HTR-8/SVneo (cell line): ENCODE measurements at regions not wholly inside any gene's neighbourhood (a gene's known extent, or its start where the extent isn't known, plus 50 kb on each side); places are given as distances from the start of the nearest gene placed in this dataset.

ENCODE experiments used
- DNase-seq: peaks from one replicate; pipeline ENCODE4 v3.0.0; 2011; ENCODE audit warnings: low spot score, mixed read lengths; ENCODE audit not compliant: insufficient read length
- FAIRE-seq: peaks from 2 replicates; lab custom pipeline; 2011; peaks lifted over from hg19 to GRCh38; lab: Jason Lieb, UNC

- DNase-seq, result peak; percentile 77
- peak; percentile 100 for FAIRE-seq
These were observed 85.1 kb downstream of the TMEM30B start for GRCh38 chr14:61196034-61196433.

DNA sequence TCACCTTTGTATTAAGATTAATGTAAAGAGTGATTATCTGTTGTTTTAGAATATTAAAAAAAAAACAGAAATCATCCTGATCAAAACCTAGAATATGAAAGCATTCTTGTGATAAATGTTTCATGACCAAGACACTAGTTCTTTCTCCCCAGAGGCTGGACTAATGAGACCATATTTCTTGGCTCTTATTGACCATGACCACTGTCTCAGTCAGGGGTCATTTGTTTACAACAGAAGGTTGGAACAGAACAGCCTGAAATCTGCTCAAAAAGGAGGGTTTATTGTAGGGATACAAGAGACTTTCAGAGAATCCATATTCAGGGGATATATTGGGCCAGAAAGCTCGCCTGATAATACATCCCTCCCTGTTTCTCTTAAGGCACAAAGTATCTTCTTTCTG, 87.7 kb downstream of the TMEM30B start:
- DNase-seq (no peak), FAIRE-seq (peak; percentile 94)

DNA sequence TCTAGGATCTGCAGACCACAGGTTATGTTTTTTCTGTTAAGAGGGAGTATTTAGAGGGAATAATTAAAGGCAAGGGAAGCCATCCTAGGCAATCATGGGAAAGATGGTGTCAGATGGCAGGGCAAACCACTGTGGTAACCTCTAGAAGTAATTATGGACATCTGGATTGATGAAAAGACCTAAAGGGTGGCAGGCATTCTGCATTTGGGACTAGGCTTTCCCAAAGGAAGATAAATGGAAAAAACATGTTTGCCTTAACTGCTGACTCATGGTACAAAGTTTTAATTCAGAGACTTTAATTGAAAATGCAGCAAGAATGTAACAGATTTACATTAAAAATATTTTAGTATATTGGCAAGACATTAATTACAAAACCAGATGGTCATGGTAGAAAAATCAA, 88.1 kb downstream of the TMEM30B start:
- no peak for DNase-seq
- FAIRE-seq, result no peak

DNA sequence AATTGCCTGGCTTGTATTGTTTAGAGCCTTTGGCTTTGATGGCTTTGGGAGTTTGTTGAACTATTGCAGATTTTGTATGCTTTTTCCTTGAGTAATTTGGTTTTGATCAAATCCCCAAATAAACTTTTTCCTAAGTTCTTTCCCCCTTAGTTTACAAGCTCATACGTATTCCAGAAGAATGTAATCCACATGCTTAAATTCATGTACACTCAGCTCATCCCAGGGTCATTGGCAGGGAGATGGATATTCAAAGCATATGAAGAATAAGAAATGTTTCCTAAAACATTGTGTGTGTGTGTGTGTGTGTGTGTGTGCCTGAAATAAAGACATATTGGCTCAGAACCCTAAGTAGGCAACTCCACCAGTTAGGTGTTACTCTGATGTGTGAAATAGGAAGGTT, 89.4 kb downstream of the TMEM30B start:
- DNase-seq, result no peak
- FAIRE-seq, result peak; percentile 90

- FAIRE-seq (peak; percentile 94), DNase-seq (no peak)
These were observed 90.8 kb downstream of the TMEM30B start for GRCh38 chr14:61190341-61190740.

DNA sequence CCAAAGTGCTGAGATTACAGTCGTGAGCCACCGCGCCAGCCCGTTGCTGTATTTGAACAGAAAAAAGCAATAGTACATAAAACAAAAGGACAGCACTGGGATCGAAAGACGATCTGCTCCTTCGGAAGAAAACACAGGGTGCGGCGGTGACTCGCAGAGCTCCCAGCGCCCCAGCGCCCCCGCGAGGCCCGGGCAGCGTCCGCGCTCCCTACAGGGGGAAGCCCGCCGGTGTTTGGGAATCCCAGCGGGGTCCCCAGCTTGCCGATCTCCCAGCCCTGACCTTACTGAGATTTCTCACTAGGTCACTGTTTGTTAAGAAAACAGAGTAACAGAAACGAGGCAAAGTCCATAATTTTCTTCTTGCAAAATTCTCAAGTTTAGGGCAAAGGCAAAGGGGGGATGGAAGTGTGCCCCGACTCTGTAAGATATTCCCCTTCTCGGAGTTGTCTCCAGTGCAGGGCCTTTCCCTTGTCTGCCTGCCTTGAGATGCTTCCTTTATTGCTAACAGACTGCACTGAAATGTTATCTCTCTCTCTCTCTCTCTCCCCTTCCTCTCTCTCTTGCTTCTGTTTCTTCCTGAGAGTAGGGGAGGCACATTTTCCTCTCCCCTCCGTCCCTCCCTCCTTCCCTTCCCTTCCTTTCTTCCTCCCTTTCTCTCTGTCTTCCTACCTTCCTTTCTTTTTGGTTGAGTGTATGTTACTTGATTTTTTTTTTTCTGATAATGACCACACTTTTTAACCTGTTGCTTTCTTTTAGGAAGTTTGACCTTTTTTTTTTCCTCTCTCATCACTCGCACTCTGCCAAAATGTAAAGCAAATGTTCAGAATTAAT, 91.9 kb downstream of the TMEM30B start:
- peak; percentile 91 for DNase-seq
- peak; percentile 98 for FAIRE-seq

DNA sequence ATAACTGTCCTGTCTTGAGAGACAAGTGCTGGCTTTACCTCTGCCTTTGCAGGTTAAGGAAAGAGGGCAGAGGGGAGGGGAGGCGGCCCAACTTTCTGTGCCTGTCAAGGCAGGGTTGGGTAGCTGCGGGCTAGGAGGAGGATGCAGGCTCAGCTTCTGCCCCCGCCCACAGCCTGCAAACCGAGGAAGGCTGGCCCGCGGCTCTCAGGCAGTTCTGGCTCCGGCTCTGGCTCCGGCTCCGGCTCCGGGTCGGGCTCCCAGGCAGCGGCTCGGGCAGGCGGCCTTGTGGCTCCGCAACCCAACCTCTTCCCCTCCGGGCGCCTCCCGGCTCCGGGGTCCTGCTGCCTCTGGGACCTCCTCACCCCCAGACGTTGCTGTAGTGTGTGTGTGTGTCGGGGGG, 92.9 kb downstream of the TMEM30B start:
- DNase-seq (no peak), FAIRE-seq (no peak)

- peak; percentile 95 for FAIRE-seq
- no peak for DNase-seq
These were observed 93.8 kb downstream of the TMEM30B start for GRCh38 chr14:61187196-61187905.

GRCh38 chr14:61186341-61187195, 94.6 kb downstream of the TMEM30B start:
- FAIRE-seq, result no peak
- no peak for DNase-seq

DNA sequence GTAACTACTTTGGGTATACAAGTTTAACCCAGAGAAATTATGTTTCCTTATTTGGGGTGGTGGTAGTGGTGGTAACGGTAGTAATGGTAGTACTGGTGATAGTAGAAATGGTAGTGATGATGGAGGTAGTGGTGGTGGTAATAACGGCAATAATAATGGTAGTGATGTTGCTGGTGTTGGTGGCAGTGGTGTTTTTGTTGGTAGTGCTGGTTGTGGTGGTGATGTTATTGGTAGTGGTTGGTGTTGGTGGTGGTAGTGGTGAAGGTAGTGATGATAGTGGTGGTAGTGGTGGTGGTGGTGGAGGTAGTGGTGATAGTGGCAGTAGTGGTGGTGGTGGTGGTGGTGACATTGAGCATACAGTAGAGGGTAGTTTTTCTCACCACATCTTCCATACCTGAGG, 95.6 kb downstream of the TMEM30B start:
- DNase-seq, result no peak
- peak; percentile 100 for FAIRE-seq

- FAIRE-seq, result no peak
- DNase-seq, result peak; percentile 78
These were observed 97.0 kb downstream of the TMEM30B start for GRCh38 chr14:61184112-61184511.

GRCh38 chr14:61183196-61183885, 97.8 kb downstream of the TMEM30B start:
- DNase-seq (no peak), FAIRE-seq (peak; percentile 99)

GRCh38 chr14:61179796-61180398, 101.2 kb downstream of the TMEM30B start:
- no peak for FAIRE-seq
- no peak for DNase-seq

DNA sequence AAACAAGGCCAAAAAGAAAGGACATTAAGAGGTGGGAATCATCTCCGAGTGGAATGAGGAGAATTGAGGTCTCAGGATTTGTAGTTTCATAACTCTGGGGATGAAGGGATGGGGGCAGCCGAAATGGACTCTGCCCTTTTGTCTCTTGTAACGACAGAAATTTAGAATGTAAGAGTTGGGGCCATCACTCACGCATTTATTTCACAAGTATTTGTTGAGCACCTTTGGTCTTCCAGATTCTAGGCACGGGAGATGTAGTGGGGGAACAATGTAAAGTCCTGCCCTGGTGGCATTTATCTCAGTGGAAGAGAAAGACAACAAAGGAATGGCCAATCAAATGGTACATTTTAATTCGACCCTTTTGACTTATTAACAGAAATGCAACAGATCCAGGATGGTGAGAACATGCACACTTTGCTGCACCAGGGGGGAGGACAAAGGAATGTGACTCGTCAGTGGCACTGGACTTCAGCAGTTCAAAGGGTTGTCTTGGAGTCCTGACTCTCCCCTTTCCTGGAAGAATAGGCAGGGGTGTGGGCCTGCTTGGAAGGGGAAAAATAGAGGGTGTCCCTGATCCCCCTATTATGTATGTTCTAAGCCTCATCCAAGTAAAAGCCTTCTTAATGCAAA, 102.0 kb downstream of the TMEM30B start:
- DNase-seq (peak; percentile 75), FAIRE-seq (no peak)

GRCh38 chr14:61178226-61179060, 102.7 kb downstream of the TMEM30B start:
- FAIRE-seq (peak; percentile 100), DNase-seq (peak; percentile 99)

GRCh38 chr14:61177279-61178225, 103.6 kb downstream of the TMEM30B start:
- DNase-seq (peak; percentile 62), FAIRE-seq (no peak)

DNA sequence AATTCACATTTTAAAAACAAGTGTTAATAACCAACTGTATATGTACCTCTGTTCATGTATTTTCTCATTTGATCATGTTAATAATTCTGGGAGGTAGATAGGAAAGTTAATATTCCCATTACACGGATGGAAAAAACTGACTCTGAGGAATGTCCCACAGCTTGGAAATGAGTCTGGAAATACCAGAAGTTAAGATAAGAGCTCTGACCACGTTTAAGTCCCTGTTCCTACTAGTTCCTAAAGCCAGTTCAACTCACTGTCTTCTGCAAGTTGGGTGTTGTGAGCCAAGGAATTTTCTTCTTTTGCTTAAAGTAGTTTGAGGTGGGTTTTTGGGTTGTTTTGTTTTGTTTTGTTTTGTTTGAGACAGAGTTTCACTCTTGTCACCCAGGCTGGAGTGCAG, 104.5 kb downstream of the TMEM30B start:
- FAIRE-seq (no peak), DNase-seq (no peak)
